Hepatocyte (in vitro differentiated cells): ENCODE measurements at regions not wholly inside any gene's neighbourhood (a gene's known extent, or its start where the extent isn't known, plus 50 kb on each side); places are given as distances from the start of the nearest gene placed in this dataset.

ENCODE experiments used
- DNase-seq: peaks from one replicate; pipeline ENCODE4 v3.0.0-alpha.2; 2016; ENCODE audit warnings: low spot score
- H2AFZ ChIP-seq: fragments of 200-600 bp; sonication (generic); 2 replicates; pipeline ENCODE4 v1.6.0; 2016; ENCODE audit warnings: antibody characterized with exemption, mild to moderate bottlenecking
- H3K27ac ChIP-seq: fragments of 200-600 bp; sonication (generic); 2 replicates; pipeline ENCODE4 v1.5.1; 2016; ENCODE audit warnings: mild to moderate bottlenecking
- H3K27me3 ChIP-seq: fragments of 200-600 bp; sonication (generic); 2 replicates; pipeline ENCODE4 v1.6.1; 2016
- H3K36me3 ChIP-seq: fragments of 200-600 bp; sonication (generic); replicated peaks from 2 replicates; pipeline ENCODE4 v1.5.1; 2016; ENCODE audit warnings: low read depth; ENCODE audit not compliant: insufficient read depth
- H3K4me1 ChIP-seq: fragments of 200-600 bp; sonication (generic); 2 replicates; pipeline ENCODE4 v1.5.1; 2016; ENCODE audit warnings: mild to moderate bottlenecking, moderate library complexity; ENCODE audit not compliant: insufficient read depth
- H3K4me2 ChIP-seq: fragments of 200-600 bp; sonication (generic); 2 replicates; pipeline ENCODE4 v1.6.0; 2016
- H3K4me3 ChIP-seq: fragments of 200-600 bp; sonication (generic); 2 replicates; pipeline ENCODE4 v1.5.1; 2016; ENCODE audit warnings: mild to moderate bottlenecking
- H3K79me2 ChIP-seq: fragments of 200-600 bp; sonication (generic); 2 replicates; pipeline ENCODE4 v1.6.0; 2017; ENCODE audit warnings: mild to moderate bottlenecking
- H3K9me2 ChIP-seq: fragments of 200-600 bp; sonication (generic); replicated peaks from 2 replicates; pipeline ENCODE4 v1.6.0; 2017; ENCODE audit warnings: mild to moderate bottlenecking; ENCODE audit not compliant: insufficient read depth
- H3K9me3 ChIP-seq: fragments of 200-600 bp; sonication (generic); 2 replicates; pipeline ENCODE4 v1.5.1; 2016; ENCODE audit warnings: low read depth, mild to moderate bottlenecking
- H4K20me1 ChIP-seq: fragments of 200-600 bp; sonication (generic); 2 replicates; pipeline ENCODE4 v1.6.0; 2016; ENCODE audit warnings: mild to moderate bottlenecking; ENCODE audit not compliant: insufficient read depth, poor library complexity, severe bottlenecking
- EZH2 ChIP-seq: fragments of 200-600 bp; sonication (generic); IDR thresholded peaks from 2 replicates; pipeline ENCODE4 v1.6.1; 2016; ENCODE audit warnings: antibody characterized with exemption, mild to moderate bottlenecking, borderline replicate concordance
- EZH2phosphoT487 ChIP-seq: fragments of 200-600 bp; sonication (generic); IDR thresholded peaks from one replicate; pipeline ENCODE4 v1.6.1; 2018; ENCODE audit warnings: antibody characterized with exemption, mild to moderate bottlenecking, low read depth, moderate library complexity; ENCODE audit not compliant: unreplicated experiment, severe bottlenecking
- WGBS: methylation state at CpG from one replicate; pipeline ENCODE4 v1.1.6; 2016; ENCODE audit warnings: low lambda C conversion rate; ENCODE audit errors: missing lambda C conversion rate; 5-methylcytosine and 5-hydroxymethylcytosine counted together
- TF ChIP-seq, protein P1 (sequence below): fragments of 200-600 bp; sonication (generic); IDR thresholded peaks from 2 replicates; pipeline ENCODE4 v1.5.1; 2016; ENCODE audit warnings: antibody characterized with exemption, mild to moderate bottlenecking; ENCODE audit not compliant: poor library complexity

- H3K4me2 ChIP-seq: no peak overlapping the region
- no peaks in the 10 kb centered on the region for H3K27me3 ChIP-seq
- H3K4me3 ChIP-seq: no peak overlapping the region
- TF ChIP-seq EZH2phosphoT487: no peak
- no peak for TF ChIP-seq EZH2
- TF ChIP-seq, protein P1, sequence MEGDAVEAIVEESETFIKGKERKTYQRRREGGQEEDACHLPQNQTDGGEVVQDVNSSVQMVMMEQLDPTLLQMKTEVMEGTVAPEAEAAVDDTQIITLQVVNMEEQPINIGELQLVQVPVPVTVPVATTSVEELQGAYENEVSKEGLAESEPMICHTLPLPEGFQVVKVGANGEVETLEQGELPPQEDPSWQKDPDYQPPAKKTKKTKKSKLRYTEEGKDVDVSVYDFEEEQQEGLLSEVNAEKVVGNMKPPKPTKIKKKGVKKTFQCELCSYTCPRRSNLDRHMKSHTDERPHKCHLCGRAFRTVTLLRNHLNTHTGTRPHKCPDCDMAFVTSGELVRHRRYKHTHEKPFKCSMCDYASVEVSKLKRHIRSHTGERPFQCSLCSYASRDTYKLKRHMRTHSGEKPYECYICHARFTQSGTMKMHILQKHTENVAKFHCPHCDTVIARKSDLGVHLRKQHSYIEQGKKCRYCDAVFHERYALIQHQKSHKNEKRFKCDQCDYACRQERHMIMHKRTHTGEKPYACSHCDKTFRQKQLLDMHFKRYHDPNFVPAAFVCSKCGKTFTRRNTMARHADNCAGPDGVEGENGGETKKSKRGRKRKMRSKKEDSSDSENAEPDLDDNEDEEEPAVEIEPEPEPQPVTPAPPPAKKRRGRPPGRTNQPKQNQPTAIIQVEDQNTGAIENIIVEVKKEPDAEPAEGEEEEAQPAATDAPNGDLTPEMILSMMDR: no peak
- H3K9me3 ChIP-seq: no peaks in the 10 kb centered on the region
- no peak for DNase-seq
- H2AFZ ChIP-seq: no peak overlapping the region
- WGBS: 63% methylated on average over 6 of the region's 6 CpGs
- no peaks in the 10 kb centered on the region for H3K79me2 ChIP-seq
- no peaks in the 10 kb centered on the region for H3K4me1 ChIP-seq
- no peaks in the 10 kb centered on the region for H4K20me1 ChIP-seq
- H3K9me2 ChIP-seq: no peaks in the 10 kb centered on the region
- no peak overlapping the region for H3K27ac ChIP-seq
- no peaks in the 10 kb centered on the region for H3K36me3 ChIP-seq
These were observed 654.8 kb downstream of the RNF144B start for GRCh38 chr6:19041906-19042305.

GRCh38 chr6:19042420-19042819 is 655.3 kb downstream of the RNF144B start:
- no peaks in the 10 kb centered on the region for H4K20me1 ChIP-seq
- no peak overlapping the region for H3K4me2 ChIP-seq
- TF ChIP-seq EZH2phosphoT487: no peak
- no peaks in the 10 kb centered on the region for H3K27me3 ChIP-seq
- no peaks in the 10 kb centered on the region for H3K9me3 ChIP-seq
- no peaks in the 10 kb centered on the region for H3K79me2 ChIP-seq
- no peaks in the 10 kb centered on the region for H3K36me3 ChIP-seq
- H3K9me2 ChIP-seq: no peaks in the 10 kb centered on the region
- no peak overlapping the region for H3K4me3 ChIP-seq
- H2AFZ ChIP-seq: no peak overlapping the region
- no peaks in the 10 kb centered on the region for H3K4me1 ChIP-seq
- DNase-seq: no peak
- 57% methylated on average over 5 of the region's 5 CpGs for WGBS
- no peak overlapping the region for H3K27ac ChIP-seq

DNA sequence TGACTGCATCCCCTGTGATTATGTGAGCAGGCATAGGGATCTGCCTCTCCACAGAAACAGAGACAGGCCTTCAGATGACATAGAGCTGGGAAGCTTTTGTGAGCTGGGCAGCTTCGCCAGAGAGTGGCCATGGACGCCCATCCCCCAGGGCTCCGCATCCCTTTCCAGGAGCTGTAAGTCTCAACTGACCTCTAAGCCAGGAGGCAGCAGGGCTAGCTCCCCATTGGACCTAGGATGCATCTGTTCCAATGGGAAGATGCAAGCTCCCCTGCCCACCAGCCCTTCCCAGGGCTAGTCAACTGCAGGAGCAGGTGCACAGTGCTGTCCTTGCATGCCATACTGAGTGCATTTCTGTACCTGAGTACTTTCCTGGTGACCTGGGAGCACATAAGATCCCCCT is 663.6 kb downstream of the RNF144B start:
- Histone ChIP-seq H3K27me3 (no peaks in the 10 kb centered on the region), H3K9me3 (no peaks in the 10 kb centered on the region), H3K4me2 (no peak overlapping the region), H3K9me2 (no peaks in the 10 kb centered on the region), H3K27ac (no peak overlapping the region), H3K36me3 (no peaks in the 10 kb centered on the region), H3K4me1 (no peaks in the 10 kb centered on the region), H3K4me3 (no peak overlapping the region), H2AFZ (no peak overlapping the region), H4K20me1 (no peaks in the 10 kb centered on the region), H3K79me2 (no peaks in the 10 kb centered on the region)
- WGBS: 98% methylated on average over 3 of the region's 3 CpGs
- DNase-seq: no peak
- TF ChIP-seq EZH2 (no peak), EZH2phosphoT487 (no peak)
- TF ChIP-seq, protein P1: no peak

DNA sequence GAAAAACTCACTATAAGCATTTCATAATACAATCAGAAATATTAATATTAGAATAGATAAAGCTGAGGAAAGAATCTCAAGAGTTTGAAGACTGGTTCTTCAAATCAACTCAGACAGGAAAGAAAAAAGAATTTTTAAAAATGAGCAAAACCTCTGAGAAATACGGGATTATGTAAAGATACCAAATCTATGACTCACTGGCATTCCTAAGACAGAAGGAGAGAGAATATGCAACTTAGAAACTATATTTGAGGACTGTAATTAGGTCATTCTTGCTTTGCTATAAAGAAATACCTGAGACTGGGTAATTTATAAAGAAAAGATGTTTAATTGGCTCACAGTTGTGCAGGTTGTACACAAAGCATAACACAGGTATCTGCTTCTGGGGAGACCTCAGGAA is 665.1 kb downstream of the RNF144B start:
- Histone ChIP-seq H4K20me1 (no peaks in the 10 kb centered on the region), H3K27me3 (no peaks in the 10 kb centered on the region), H3K36me3 (no peaks in the 10 kb centered on the region), H2AFZ (no peak overlapping the region), H3K27ac (no peak overlapping the region), H3K4me2 (no peak overlapping the region), H3K9me2 (no peaks in the 10 kb centered on the region), H3K4me1 (no peaks in the 10 kb centered on the region), H3K9me3 (no peaks in the 10 kb centered on the region), H3K4me3 (no peak overlapping the region), H3K79me2 (no peaks in the 10 kb centered on the region)
- TF ChIP-seq EZH2phosphoT487 (no peak), EZH2 (no peak)
- TF ChIP-seq, protein P1: no peak
- no peak for DNase-seq
- WGBS: 44% methylated on average over 1 of the region's 1 CpG
